ENCODE measurements at regions not wholly inside any gene's neighbourhood (a gene's known extent, or its start where the extent isn't known, plus 50 kb on each side); places are given as distances from the start of the nearest gene placed in this dataset.

GRCh38 chr14:81801921-81802320, 268.3 kb upstream of the SEL1L start:
- Histone ChIP-seq H3K9ac (ENCODE audit: insufficient read depth, low read length, poor library complexity, severe bottlenecking) (no peak overlapping the region), H3K4me1 (ENCODE audit: control insufficient read depth in 1 of 2, insufficient read depth in 2 of 2, low read length in 2 of 2) (no peaks in the 10 kb centered on the region), H3K9me3 (replicated peaks in 1 of 2; ENCODE audit: control insufficient read depth in 1 of 2, insufficient read depth in 1 of 2, low read length in 2 of 2) (no peaks in the 10 kb centered on the region), H2AFZ (ENCODE audit: insufficient read depth, low read depth, low read length, poor library complexity, severe bottlenecking) (no peak overlapping the region), H4K20me1 (ENCODE audit: insufficient read depth, low read length) (no peaks in the 10 kb centered on the region), H3K36me3 (replicated peaks in 1 of 2; ENCODE audit: control insufficient read depth in 1 of 2, insufficient read depth in 2 of 2, low read length in 2 of 2) (no peaks in the 10 kb centered on the region), H3K4me2 (replicated peaks; ENCODE audit: extremely low read depth, low read length, poor library complexity, severe bottlenecking) (no peak overlapping the region), H3K27ac (ENCODE audit: low read depth in 1 of 2, low read length in 2 of 2) (no peak overlapping the region), H3K27me3 (ENCODE audit: control insufficient read depth in 2 of 2, insufficient read depth in 2 of 2, low read length in 2 of 2) (no peaks in the 10 kb centered on the region), H3K79me2 (ENCODE audit: insufficient read depth, low read length) (no peaks in the 10 kb centered on the region), H3K4me3 (replicated peaks in 1 of 3; ENCODE audit: low read depth in 2 of 3, low read length in 3 of 3) (no peak overlapping the region)
- H3K4me3 Mint-ChIP-seq = no peak overlapping the region
- intact Hi-C loops (cut with micrococcal nuclease) = no loop called here
- no peaks in the 10 kb centered on the region for H3K36me3 Mint-ChIP-seq
- H3K27me3 Mint-ChIP-seq (ENCODE audit: low read depth in 3 of 3) = peaks cover 0 to 2% (median 0%) of the 10 kb centered on the region in 3 donors
- TF ChIP-seq, protein P1, sequence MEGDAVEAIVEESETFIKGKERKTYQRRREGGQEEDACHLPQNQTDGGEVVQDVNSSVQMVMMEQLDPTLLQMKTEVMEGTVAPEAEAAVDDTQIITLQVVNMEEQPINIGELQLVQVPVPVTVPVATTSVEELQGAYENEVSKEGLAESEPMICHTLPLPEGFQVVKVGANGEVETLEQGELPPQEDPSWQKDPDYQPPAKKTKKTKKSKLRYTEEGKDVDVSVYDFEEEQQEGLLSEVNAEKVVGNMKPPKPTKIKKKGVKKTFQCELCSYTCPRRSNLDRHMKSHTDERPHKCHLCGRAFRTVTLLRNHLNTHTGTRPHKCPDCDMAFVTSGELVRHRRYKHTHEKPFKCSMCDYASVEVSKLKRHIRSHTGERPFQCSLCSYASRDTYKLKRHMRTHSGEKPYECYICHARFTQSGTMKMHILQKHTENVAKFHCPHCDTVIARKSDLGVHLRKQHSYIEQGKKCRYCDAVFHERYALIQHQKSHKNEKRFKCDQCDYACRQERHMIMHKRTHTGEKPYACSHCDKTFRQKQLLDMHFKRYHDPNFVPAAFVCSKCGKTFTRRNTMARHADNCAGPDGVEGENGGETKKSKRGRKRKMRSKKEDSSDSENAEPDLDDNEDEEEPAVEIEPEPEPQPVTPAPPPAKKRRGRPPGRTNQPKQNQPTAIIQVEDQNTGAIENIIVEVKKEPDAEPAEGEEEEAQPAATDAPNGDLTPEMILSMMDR (IDR thresholded peaks at IDR 0.05) = no peak
- WGBS (ENCODE audit: insufficient coverage) = 94% methylated on average over 5 of the region's 5 CpGs
- no peak for DNase-seq
- no peak overlapping the region for H3K27ac Mint-ChIP-seq
- no peaks in the 10 kb centered on the region for H3K4me1 Mint-ChIP-seq
- H3K9me3 Mint-ChIP-seq = peaks cover 0 to 2% (median 0%) of the 10 kb centered on the region in 7 donors

GRCh38 chr14:81802341-81802740, 268.7 kb upstream of the SEL1L start:
- H3K9me3 Mint-ChIP-seq = peaks cover 0 to 4% (median 2%) of the 10 kb centered on the region in 7 donors
- H2AFZ ChIP-seq (ENCODE audit: insufficient read depth, low read depth, low read length, poor library complexity, severe bottlenecking) = no peak overlapping the region
- H3K9me3 ChIP-seq (replicated peaks in 1 of 2; ENCODE audit: control insufficient read depth in 1 of 2, insufficient read depth in 1 of 2, low read length in 2 of 2) = no peaks in the 10 kb centered on the region
- H3K27ac Mint-ChIP-seq = no peak overlapping the region
- no peak overlapping the region for H3K27ac ChIP-seq (ENCODE audit: low read depth in 1 of 2, low read length in 2 of 2)
- H3K79me2 ChIP-seq (ENCODE audit: insufficient read depth, low read length) = no peaks in the 10 kb centered on the region
- H4K20me1 ChIP-seq (ENCODE audit: insufficient read depth, low read length) = no peaks in the 10 kb centered on the region
- WGBS (ENCODE audit: insufficient coverage) = no CpG with 5 or more reads among the region's 2 CpGs
- H3K9ac ChIP-seq (ENCODE audit: insufficient read depth, low read length, poor library complexity, severe bottlenecking) = no peak overlapping the region
- no peak overlapping the region for H3K4me3 ChIP-seq (replicated peaks in 1 of 3; ENCODE audit: low read depth in 2 of 3, low read length in 3 of 3)
- H3K4me1 ChIP-seq (ENCODE audit: control insufficient read depth in 1 of 2, insufficient read depth in 2 of 2, low read length in 2 of 2) = no peaks in the 10 kb centered on the region
- peaks cover 0 to 2% (median 0%) of the 10 kb centered on the region in 3 donors for H3K27me3 Mint-ChIP-seq (ENCODE audit: low read depth in 3 of 3)
- TF ChIP-seq, protein P1 (IDR thresholded peaks at IDR 0.05) = no peak
- H3K4me1 Mint-ChIP-seq = no peaks in the 10 kb centered on the region
- no peaks in the 10 kb centered on the region for H3K36me3 ChIP-seq (replicated peaks in 1 of 2; ENCODE audit: control insufficient read depth in 1 of 2, insufficient read depth in 2 of 2, low read length in 2 of 2)
- DNase-seq = no peak
- H3K36me3 Mint-ChIP-seq = no peaks in the 10 kb centered on the region
- intact Hi-C loops (cut with micrococcal nuclease) = no loop called here
- no peak overlapping the region for H3K4me2 ChIP-seq (replicated peaks; ENCODE audit: extremely low read depth, low read length, poor library complexity, severe bottlenecking)
- H3K27me3 ChIP-seq (ENCODE audit: control insufficient read depth in 2 of 2, insufficient read depth in 2 of 2, low read length in 2 of 2) = no peaks in the 10 kb centered on the region
- no peak overlapping the region for H3K4me3 Mint-ChIP-seq

All from CD14-positive monocyte (primary cell).